GM23248 (cell line): ENCODE measurements at regions not wholly inside any gene's neighbourhood (a gene's known extent, or its start where the extent isn't known, plus 50 kb on each side); places are given as distances from the start of the nearest gene placed in this dataset.

Experiments used
- DNase-seq: peaks from one replicate; pipeline ENCODE4 v3.0.0-alpha.2; 2015
- H2AFZ ChIP-seq: fragments of 200-600 bp; sonication (generic); 2 replicates; pipeline ENCODE4 v1.6.1; 2016; ENCODE audit warnings: antibody characterized with exemption
- H3F3A ChIP-seq: fragments of 200-600 bp; sonication (generic); 2 replicates; pipeline ENCODE4 v1.6.1; 2016; ENCODE audit warnings: mild to moderate bottlenecking, antibody characterized with exemption, mixed run types; ENCODE audit not compliant: insufficient read depth
- H3K27ac ChIP-seq: fragments of 200-600 bp; sonication (generic); 2 replicates; pipeline ENCODE4 v1.5.1; 2016; ENCODE audit warnings: mild to moderate bottlenecking
- H3K27me3 ChIP-seq: fragments of 200-600 bp; sonication (generic); replicated peaks from 2 replicates; pipeline ENCODE4 v1.6.1; 2016; ENCODE audit warnings: mild to moderate bottlenecking; ENCODE audit not compliant: insufficient read depth
- H3K36me3 ChIP-seq: fragments of 200-600 bp; sonication (generic); 2 replicates; pipeline ENCODE4 v1.6.1; 2016; ENCODE audit warnings: low read depth, mild to moderate bottlenecking
- H3K4me1 ChIP-seq: fragments of 200-600 bp; sonication (generic); 2 replicates; pipeline ENCODE4 v1.6.1; 2016; ENCODE audit warnings: mild to moderate bottlenecking; ENCODE audit not compliant: insufficient read depth
- H3K4me2 ChIP-seq: fragments of 200-600 bp; sonication (generic); one replicate; pipeline ENCODE4 v1.6.1; 2016; ENCODE audit warnings: mild to moderate bottlenecking; ENCODE audit not compliant: unreplicated experiment
- H3K4me3 ChIP-seq: fragments of 200-600 bp; sonication (generic); 2 replicates; pipeline ENCODE4 v1.5.1; 2016; ENCODE audit warnings: mild to moderate bottlenecking
- H3K79me2 ChIP-seq: fragments of 200-600 bp; sonication (generic); 2 replicates; pipeline ENCODE4 v1.6.1; 2016; ENCODE audit warnings: mild to moderate bottlenecking; ENCODE audit not compliant: insufficient read depth
- H3K9ac ChIP-seq: fragments of 200-600 bp; sonication (generic); 2 replicates; pipeline ENCODE4 v1.6.1; 2016; ENCODE audit warnings: mild to moderate bottlenecking
- H3K9me2 ChIP-seq: fragments of 200-600 bp; sonication (generic); 2 replicates; pipeline ENCODE4 v1.6.1; 2016; ENCODE audit warnings: mixed run types, mild to moderate bottlenecking, moderate library complexity; ENCODE audit not compliant: insufficient read depth
- H3K9me3 ChIP-seq: fragments of 200-600 bp; sonication (generic); one replicate; pipeline ENCODE4 v1.6.1; 2017; ENCODE audit warnings: low read depth
- H4K20me1 ChIP-seq: fragments of 200-600 bp; sonication (generic); 2 replicates; pipeline ENCODE4 v1.6.0; 2016; ENCODE audit not compliant: insufficient read depth
- EZH2 ChIP-seq: fragments of 200-600 bp; sonication (generic); IDR thresholded peaks from 2 replicates; pipeline ENCODE4 v1.6.1; 2018; ENCODE audit warnings: antibody characterized with exemption, mild to moderate bottlenecking; ENCODE audit not compliant: insufficient read depth, poor library complexity, severe bottlenecking
- EZH2phosphoT487 ChIP-seq: fragments of 200-600 bp; sonication (generic); IDR thresholded peaks from 2 replicates; pipeline ENCODE4 v1.6.1; 2018; ENCODE audit warnings: antibody characterized with exemption, moderate library complexity, mild to moderate bottlenecking, low read depth; ENCODE audit not compliant: insufficient read depth
- WGBS, 2 experiments: methylation state at CpG; one replicate each; pipeline ENCODE4 v1.1.6; 2015 to 2017; ENCODE audit warnings: low lambda C conversion rate in 2 of 2, low coverage in 1 of 2; ENCODE audit errors: missing lambda C conversion rate in 2 of 2; 5-methylcytosine and 5-hydroxymethylcytosine counted together
- in situ Hi-C: fragments of 300-500 bp; cut with MboI; formaldehyde crosslinking; loops from 2 replicates; pipeline ENCODE4 v1.15.0; 2020

- 7 to 12% methylated on average over 3 of the region's 3 CpGs for WGBS, 2 experiments
- TF ChIP-seq EZH2 (no peak), EZH2phosphoT487 (no peak)
- Histone ChIP-seq H3K27ac (peak overlapping the region; percentile 68), H3K9me3 (no peaks in the 10 kb centered on the region), H3K4me2 (peak overlapping the region; percentile 55), H3K79me2 (peaks cover 43% of the 10 kb centered on the region), H3K36me3 (no peaks in the 10 kb centered on the region), H3K9me2 (no peaks in the 10 kb centered on the region), H3K9ac (peak overlapping the region; percentile 16; the same call in 1 of the 2 replicates), H3K4me1 (peaks cover 21% of the 10 kb centered on the region), H4K20me1 (no peaks in the 10 kb centered on the region), H3F3A (peaks cover 18% of the 10 kb centered on the region; the same call in 1 of the 2 replicates), H2AFZ (no peak overlapping the region), H3K27me3 (no peaks in the 10 kb centered on the region), H3K4me3 (0 out of 2 replicates have a peak overlapping the region, but pooled peaks have one; percentile 1)
- peak; percentile 90 for DNase-seq
- in situ Hi-C loops: no loop called here
These were observed 774.1 kb downstream of the LIG4 start for GRCh38 chr13:107441279-107441678.

GRCh38 chr13:107438251-107438650 lies 777.1 kb downstream of the LIG4 start:
- peak; percentile 57 for DNase-seq
- Histone ChIP-seq H3K9ac (no peak overlapping the region), H3K27ac (peak overlapping the region; percentile 22), H3K9me3 (no peaks in the 10 kb centered on the region), H3K79me2 (peaks cover 43% of the 10 kb centered on the region), H3K27me3 (no peaks in the 10 kb centered on the region), H4K20me1 (no peaks in the 10 kb centered on the region), H3K4me3 (no peak overlapping the region), H3K4me2 (no peak overlapping the region), H3K9me2 (no peaks in the 10 kb centered on the region), H3F3A (peaks cover 18% of the 10 kb centered on the region; the same call in 1 of the 2 replicates), H3K36me3 (no peaks in the 10 kb centered on the region), H2AFZ (no peak overlapping the region), H3K4me1 (peaks cover 21% of the 10 kb centered on the region)
- in situ Hi-C loops: no loop called here
- 44 to 48% methylated on average over 1 of the region's 1 CpG for WGBS, 2 experiments
- no peak for TF ChIP-seq EZH2
- no peak for TF ChIP-seq EZH2phosphoT487

GRCh38 chr13:107434347-107434746 lies 781.0 kb downstream of the LIG4 start:
- H3K4me3 ChIP-seq: no peak overlapping the region
- no peaks in the 10 kb centered on the region for H3K9me3 ChIP-seq
- in situ Hi-C loops: no loop called here
- H3K9ac ChIP-seq: no peak overlapping the region
- no peak overlapping the region for H3K27ac ChIP-seq
- H3K27me3 ChIP-seq: no peaks in the 10 kb centered on the region
- H3K4me2 ChIP-seq: no peak overlapping the region
- no peaks in the 10 kb centered on the region for H4K20me1 ChIP-seq
- TF ChIP-seq EZH2phosphoT487: no peak
- TF ChIP-seq EZH2: no peak
- no peaks in the 10 kb centered on the region for H3F3A ChIP-seq
- H3K79me2 ChIP-seq: peaks cover 28% of the 10 kb centered on the region
- 92 to 96% methylated on average over 4 of the region's 4 CpGs for WGBS, 2 experiments
- H2AFZ ChIP-seq: no peak overlapping the region
- no peaks in the 10 kb centered on the region for H3K36me3 ChIP-seq
- no peak for DNase-seq
- H3K4me1 ChIP-seq: peaks cover 7% of the 10 kb centered on the region
- H3K9me2 ChIP-seq: no peaks in the 10 kb centered on the region

GRCh38 chr13:107427536-107427935 lies 787.8 kb downstream of the LIG4 start:
- Histone ChIP-seq H3K4me2 (no peak overlapping the region), H3K9ac (no peak overlapping the region), H3K9me2 (0 out of 2 replicates have a peak, but pooled peaks cover 4% of the 10 kb centered on the region), H4K20me1 (no peaks in the 10 kb centered on the region), H3K27ac (no peak overlapping the region), H3F3A (no peaks in the 10 kb centered on the region), H3K4me1 (peaks cover under 1% of the 10 kb centered on the region), H2AFZ (no peak overlapping the region), H3K79me2 (peaks cover 14% of the 10 kb centered on the region), H3K4me3 (no peak overlapping the region), H3K27me3 (no peaks in the 10 kb centered on the region), H3K9me3 (no peaks in the 10 kb centered on the region), H3K36me3 (no peaks in the 10 kb centered on the region)
- no peak for TF ChIP-seq EZH2
- TF ChIP-seq EZH2phosphoT487: no peak
- no peak for DNase-seq
- in situ Hi-C loops: no loop called here

GRCh38 chr13:107422421-107422820 lies 792.9 kb downstream of the LIG4 start:
- no peaks in the 10 kb centered on the region for H3K27me3 ChIP-seq
- 0 out of 2 replicates have a peak, but pooled peaks cover 4% of the 10 kb centered on the region for H3K9me2 ChIP-seq
- peak overlapping the region; percentile 37; the same call in 1 of the 2 replicates for H3K9ac ChIP-seq
- no peak for TF ChIP-seq EZH2phosphoT487
- no peak for TF ChIP-seq EZH2
- peaks cover 23% of the 10 kb centered on the region for H3K4me1 ChIP-seq
- no peaks in the 10 kb centered on the region for H3K36me3 ChIP-seq
- 75 to 82% methylated on average over 2 of the region's 2 CpGs for WGBS, 2 experiments
- H3F3A ChIP-seq: peaks cover 7% of the 10 kb centered on the region; the same call in 1 of the 2 replicates
- H3K4me3 ChIP-seq: peak overlapping the region; percentile 40
- no peaks in the 10 kb centered on the region for H3K9me3 ChIP-seq
- H2AFZ ChIP-seq: peak overlapping the region; percentile 33; the same call in 1 of the 2 replicates
- H4K20me1 ChIP-seq: no peaks in the 10 kb centered on the region
- DNase-seq: no peak
- peaks cover 16% of the 10 kb centered on the region for H3K79me2 ChIP-seq
- peak overlapping the region; percentile 92 for H3K4me2 ChIP-seq
- H3K27ac ChIP-seq: no peak overlapping the region
- in situ Hi-C loops: no loop called here
